HG02870 (cell line): ENCODE measurements at regions not wholly inside any gene's neighbourhood (a gene's known extent, or its start where the extent isn't known, plus 50 kb on each side); places are given as distances from the start of the nearest gene placed in this dataset.
"Not testable (repeated sequence)": the region's sequence is repeated elsewhere in the genome, so short reads cannot be mapped to it uniquely, and the experiment has no call there.

Source experiments
- ATAC-seq: cut with Tn5 transposase; IDR thresholded peaks from one replicate; pipeline ENCODE4 v1.9.1; 2021; ENCODE audit warnings: mild to moderate bottlenecking, moderate library complexity; ENCODE audit not compliant: unreplicated experiment

GRCh38 chr18:56284319-56284718 is 354.1 kb downstream of the TXNL1 start:
- ATAC-seq, result no peak

DNA sequence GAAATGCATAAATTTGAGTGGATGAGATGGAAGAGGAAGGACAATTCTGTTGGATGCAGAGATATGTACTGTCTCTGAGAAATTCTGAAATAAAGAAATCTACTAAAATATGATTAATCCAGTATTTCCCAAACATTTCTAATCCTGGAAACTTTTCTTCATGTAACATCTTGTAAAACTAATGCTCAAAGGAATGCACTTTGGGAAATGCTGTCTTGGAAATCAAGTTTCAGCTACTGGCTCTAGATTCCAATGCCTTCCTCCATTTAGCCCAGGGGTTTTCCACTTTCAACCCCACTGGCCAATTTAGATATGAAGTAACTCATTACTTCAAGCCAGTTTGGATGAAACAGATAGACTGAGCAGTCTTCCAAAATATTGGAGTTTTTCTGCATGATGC is 355.1 kb downstream of the TXNL1 start:
- ATAC-seq, result no peak

GRCh38 chr18:56282234-56283104 is 355.9 kb downstream of the TXNL1 start:
- ATAC-seq, result no peak

DNA sequence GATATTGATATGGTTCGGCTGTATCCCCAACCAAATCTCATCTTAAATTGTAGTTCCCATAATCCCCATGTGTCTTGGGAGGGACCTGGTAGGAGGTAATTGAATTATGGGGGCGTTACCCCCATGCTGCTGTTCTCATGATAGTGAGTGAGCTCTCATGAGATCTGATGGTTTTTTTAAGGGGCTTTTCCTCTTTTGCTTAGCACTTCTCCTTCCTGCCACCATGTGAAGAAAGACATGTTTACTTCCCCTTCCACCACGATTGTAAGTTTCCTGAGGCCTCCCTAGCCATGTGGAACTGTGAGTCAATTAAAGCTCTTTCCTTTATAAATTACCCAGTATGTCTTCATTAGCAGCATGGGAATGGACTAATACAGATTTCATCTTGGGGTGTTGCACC is 358.6 kb downstream of the TXNL1 start:
- not testable (repeated sequence) for ATAC-seq

GRCh38 chr18:56278421-56279003 is 359.9 kb downstream of the TXNL1 start:
- ATAC-seq, result no peak

- ATAC-seq, result no peak
These were observed 361.9 kb downstream of the TXNL1 start for GRCh38 chr18:56276466-56276865.

DNA sequence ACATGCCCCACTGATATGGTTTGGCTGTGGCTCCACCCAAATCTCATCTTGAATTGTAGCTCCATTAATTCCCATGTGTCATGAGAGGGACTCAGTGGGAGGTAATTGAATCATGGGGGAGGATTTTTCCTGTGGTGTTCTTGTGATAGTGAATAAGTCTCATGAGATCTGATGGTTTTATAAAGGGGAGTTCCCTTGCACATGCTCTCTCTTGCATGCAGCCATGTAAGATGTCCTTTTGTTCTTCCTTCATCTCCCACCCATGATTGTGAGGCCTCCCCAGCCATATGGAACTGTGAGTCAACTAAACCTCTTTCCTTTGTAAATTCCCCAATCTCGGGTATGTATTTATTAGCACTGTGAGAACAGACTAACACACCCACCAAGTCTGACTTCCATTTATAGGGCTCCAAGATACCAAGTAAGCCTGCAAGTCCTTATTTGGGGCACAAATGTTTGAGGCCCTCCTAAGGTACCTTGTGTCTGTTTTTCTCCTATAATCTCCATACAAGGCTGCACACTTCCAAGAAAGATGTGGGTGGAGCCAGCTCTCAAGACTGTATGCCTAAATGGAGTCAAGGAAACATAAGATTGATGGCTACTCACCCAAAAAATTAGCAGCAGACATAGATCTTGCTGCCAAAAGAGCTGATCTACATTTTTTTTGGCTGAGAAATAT is 364.7 kb downstream of the TXNL1 start:
- ATAC-seq, result no peak

- no peak for ATAC-seq
These were observed 367.6 kb downstream of the TXNL1 start for GRCh38 chr18:56270671-56271250.

GRCh38 chr18:56269958-56270357 is 368.4 kb downstream of the TXNL1 start:
- no peak for ATAC-seq

DNA sequence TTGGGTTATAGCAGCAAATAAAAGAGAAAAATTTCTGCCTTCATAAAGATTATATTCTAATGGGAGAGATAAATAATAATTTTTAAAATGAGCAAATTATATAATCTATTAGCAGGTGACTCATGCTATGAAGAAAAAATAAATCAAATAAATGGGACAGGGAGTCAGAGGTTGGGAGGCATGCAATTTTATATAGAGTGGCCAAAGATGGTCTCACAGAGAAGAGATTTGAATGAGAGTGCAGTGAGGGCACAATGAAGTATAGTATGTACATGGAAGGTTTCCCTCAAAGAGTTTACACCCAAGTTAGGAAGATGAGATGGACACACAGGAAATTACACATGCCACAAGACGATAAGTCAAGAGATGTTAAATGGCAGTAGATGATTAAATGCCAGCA is 369.4 kb downstream of the TXNL1 start:
- no peak for ATAC-seq

- ATAC-seq, result no peak
These were observed 371.1 kb downstream of the TXNL1 start for GRCh38 chr18:56267334-56267733.

DNA sequence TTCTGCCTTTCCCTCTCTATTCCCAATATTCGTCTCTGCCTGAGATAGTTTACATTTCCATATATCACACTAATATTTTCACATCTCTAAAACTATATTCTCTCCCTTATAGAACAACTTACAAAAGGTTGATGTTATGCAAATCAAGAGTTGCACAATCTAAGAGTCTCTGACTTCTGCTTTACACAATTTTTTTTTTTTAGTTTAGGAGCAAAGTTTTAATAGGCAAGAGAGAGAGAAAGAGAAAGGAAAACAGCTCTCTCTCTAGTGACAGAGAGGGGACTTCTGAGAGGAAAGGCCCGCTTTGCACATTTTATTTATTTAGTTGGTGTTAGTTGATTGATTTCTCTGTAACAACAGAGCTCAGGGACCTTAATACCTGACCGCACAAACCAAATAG is 380.2 kb downstream of the TXNL1 start:
- no peak for ATAC-seq

- peak; percentile 94 for ATAC-seq
These were observed 381.2 kb downstream of the TXNL1 start for GRCh38 chr18:56257205-56257604.

- no peak for ATAC-seq
These were observed 381.7 kb downstream of the TXNL1 start for GRCh38 chr18:56256659-56257058.

- no peak for ATAC-seq
These were observed 383.0 kb downstream of the TXNL1 start for GRCh38 chr18:56255381-56255780.

DNA sequence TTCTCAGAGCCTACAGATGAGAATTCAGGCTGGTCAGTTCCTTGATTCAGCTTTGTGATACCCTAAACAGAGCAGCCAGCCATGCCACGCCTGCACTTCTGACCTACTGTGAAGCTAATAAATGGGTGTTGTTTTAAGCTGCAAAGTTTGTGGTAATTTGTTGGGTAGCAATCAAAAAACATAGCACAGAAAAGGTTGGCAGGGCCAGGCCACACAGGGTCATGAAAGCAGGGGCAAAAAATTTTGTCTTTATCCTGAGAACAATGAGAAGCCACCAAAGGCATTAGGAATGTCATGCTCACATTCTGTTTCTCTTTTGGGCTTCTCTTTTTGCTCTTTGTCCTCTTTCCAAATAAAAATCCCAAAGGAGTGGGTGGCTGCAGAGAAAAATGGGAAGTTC is 385.9 kb downstream of the TXNL1 start:
- ATAC-seq, result no peak

GRCh38 chr18:56248610-56249235 is 389.7 kb downstream of the TXNL1 start:
- ATAC-seq, result peak; percentile 77

- ATAC-seq, result no peak
These were observed 391.5 kb downstream of the TXNL1 start for GRCh38 chr18:56246916-56247315.

GRCh38 chr18:56245866-56246580 is 392.4 kb downstream of the TXNL1 start:
- no peak for ATAC-seq

DNA sequence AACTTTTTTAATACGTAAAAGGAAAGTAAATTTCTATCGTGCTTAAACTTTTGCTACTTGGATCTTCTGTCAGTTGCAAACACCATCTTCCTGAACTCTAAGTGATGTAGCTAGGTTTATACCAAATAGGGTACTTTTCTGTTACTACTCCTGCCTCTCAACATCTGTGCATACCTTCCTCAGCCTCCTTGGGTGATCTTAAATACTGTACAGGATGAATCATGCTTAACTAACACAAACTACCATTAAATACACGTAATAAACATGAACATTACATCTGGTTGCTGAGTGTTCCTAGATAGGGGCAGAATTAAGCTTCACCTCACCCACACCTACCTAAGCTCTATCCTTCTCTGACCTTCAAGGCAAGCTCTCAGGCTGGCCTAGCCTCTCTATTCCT is 398.0 kb downstream of the TXNL1 start:
- ATAC-seq, result no peak
